HepG2 (cell line): ENCODE measurements at regions not wholly inside any gene's neighbourhood (a gene's known extent, or its start where the extent isn't known, plus 50 kb on each side); places are given as distances from the start of the nearest gene placed in this dataset.

Experiments used
- CTCF ChIP-seq: sonication (generic); formaldehyde crosslinking; IDR thresholded peaks from 2 replicates; pipeline ENCODE4 v1.5.0; 2020; ENCODE audit warnings: mild to moderate bottlenecking, missing genetic modification reagents, moderate library complexity
- KMT2B ChIP-seq: IDR thresholded peaks from 2 replicates; pipeline ENCODE4 v1.6.1; 2016; ENCODE audit warnings: missing genetic modification reagents, missing compliant biosample characterization
- MAX ChIP-seq: IDR thresholded peaks from 2 replicates; pipeline ENCODE4 v1.6.1; 2012; ENCODE audit warnings: inconsistent platforms
- MAZ ChIP-seq, 2 experiments: sonication (generic) in 1 of 2; formaldehyde crosslinking in 1 of 2; IDR thresholded peaks; 2 replicates each; pipeline versions ENCODE4 v1.5.0 to v1.6.1; 2012 to 2020; ENCODE audit warnings: low read depth in 2 of 2, mild to moderate bottlenecking in 2 of 2, borderline replicate concordance in 1 of 2, improper control_type of control experiment in 1 of 2, low read length in 1 of 2, missing genetic modification reagents in 1 of 2, moderate library complexity in 1 of 2
- POLR2A ChIP-seq, 2 experiments: IDR thresholded peaks; 2 replicates each; pipeline ENCODE4 v1.6.1; 2011; ENCODE audit warnings: low read depth in 2 of 2, low read length in 2 of 2, mild to moderate bottlenecking in 1 of 2, moderate library complexity in 1 of 2; ENCODE audit not compliant: insufficient read depth in 1 of 2

GRCh38 chr20:23152308-23152892 is 66.3 kb upstream of the CD93 start:
- TF ChIP-seq CTCF (no peak), KMT2B (CRISPR knock-in tag) (peak; percentile 50; the same call in 1 of the 2 replicates), MAX (no peak; the same call in 1 of the 2 replicates), MAZ (IDR thresholded peaks at IDR 0.05; ENCODE audit: borderline replicate concordance, low read depth, low read length) (no peak), MAZ (CRISPR knock-in tag; IDR thresholded peaks at IDR 0.05; ENCODE audit: low read depth) (no peak), POLR2A (IDR thresholded peaks at IDR 0.05; ENCODE audit: insufficient read depth in 1 of 2, low read depth in 2 of 2, low read length in 2 of 2) (peak in 1 of 2 experiments; percentile 37; a peak in 1 of 4 replicates)
